ENCODE measurements at regions not wholly inside any gene's neighbourhood (a gene's known extent, or its start where the extent isn't known, plus 50 kb on each side); places are given as distances from the start of the nearest gene placed in this dataset.
A peak's percentile ranks its signal among the peaks of the same experiment; 100 is the strongest.

DNA sequence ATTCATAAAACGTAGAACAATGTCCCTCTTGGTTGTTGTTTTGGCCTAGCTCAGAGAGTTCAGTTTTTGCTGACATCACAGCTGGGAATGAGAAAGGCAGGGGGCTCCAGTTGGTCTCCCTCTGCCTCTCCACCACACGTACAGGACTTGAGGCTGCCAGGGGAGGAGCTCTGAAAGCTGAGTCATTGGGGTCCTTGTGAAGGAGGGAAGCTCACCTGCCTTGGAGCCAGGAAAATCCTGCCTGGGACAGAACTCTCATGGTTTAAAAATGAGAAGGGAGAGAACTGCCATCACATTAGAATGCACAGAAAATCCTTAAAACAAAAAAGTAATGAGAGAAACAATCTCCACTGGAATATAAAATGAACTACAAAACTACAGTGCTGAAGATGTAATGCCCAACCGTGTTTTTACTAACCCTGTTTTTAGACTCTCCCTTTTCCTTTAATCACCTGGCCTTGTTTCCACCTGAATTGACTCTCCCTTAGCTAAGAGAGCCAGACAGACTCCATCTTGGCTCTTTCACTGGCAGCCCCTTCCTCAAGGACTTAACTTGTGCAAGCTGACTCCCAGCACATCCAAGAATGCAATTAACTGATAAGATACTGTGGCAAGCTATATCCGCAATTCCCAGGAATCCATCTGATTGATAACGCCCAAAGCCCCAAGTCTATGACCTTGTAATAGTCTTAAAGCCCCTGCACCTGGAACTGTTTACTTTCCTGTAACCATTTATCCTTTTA, 58.6 kb upstream of the TARP start (continued):
- TF ChIP-seq, protein P1, sequence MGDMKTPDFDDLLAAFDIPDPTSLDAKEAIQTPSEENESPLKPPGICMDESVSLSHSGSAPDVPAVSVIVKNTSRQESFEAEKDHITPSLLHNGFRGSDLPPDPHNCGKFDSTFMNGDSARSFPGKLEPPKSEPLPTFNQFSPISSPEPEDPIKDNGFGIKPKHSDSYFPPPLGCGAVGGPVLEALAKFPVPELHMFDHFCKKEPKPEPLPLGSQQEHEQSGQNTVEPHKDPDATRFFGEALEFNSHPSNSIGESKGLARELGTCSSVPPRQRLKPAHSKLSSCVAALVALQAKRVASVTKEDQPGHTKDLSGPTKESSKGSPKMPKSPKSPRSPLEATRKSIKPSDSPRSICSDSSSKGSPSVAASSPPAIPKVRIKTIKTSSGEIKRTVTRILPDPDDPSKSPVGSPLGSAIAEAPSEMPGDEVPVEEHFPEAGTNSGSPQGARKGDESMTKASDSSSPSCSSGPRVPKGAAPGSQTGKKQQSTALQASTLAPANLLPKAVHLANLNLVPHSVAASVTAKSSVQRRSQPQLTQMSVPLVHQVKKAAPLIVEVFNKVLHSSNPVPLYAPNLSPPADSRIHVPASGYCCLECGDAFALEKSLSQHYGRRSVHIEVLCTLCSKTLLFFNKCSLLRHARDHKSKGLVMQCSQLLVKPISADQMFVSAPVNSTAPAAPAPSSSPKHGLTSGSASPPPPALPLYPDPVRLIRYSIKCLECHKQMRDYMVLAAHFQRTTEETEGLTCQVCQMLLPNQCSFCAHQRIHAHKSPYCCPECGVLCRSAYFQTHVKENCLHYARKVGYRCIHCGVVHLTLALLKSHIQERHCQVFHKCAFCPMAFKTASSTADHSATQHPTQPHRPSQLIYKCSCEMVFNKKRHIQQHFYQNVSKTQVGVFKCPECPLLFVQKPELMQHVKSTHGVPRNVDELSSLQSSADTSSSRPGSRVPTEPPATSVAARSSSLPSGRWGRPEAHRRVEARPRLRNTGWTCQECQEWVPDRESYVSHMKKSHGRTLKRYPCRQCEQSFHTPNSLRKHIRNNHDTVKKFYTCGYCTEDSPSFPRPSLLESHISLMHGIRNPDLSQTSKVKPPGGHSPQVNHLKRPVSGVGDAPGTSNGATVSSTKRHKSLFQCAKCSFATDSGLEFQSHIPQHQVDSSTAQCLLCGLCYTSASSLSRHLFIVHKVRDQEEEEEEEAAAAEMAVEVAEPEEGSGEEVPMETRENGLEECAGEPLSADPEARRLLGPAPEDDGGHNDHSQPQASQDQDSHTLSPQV (IDR thresholded peaks at IDR 0.05): peak; percentile 99
- peak; percentile 8; the same call in 1 of the 2 replicates for TF ChIP-seq ARID1B (IDR thresholded peaks at IDR 0.05)
- peak; percentile 77; the same call in 1 of the 2 replicates for TF ChIP-seq ZNF41 (CRISPR knock-in tag; conservative IDR thresholded peaks at IDR 0.05)
- peak; percentile 71 for TF ChIP-seq ZNF79 (CRISPR knock-in tag; IDR thresholded peaks at IDR 0.05; ENCODE audit: low read depth)
- TF ChIP-seq ZNF76 (CRISPR knock-in tag; IDR thresholded peaks at IDR 0.05; ENCODE audit: borderline replicate concordance): 0 out of 2 replicates have a peak, but pooled peaks have one; percentile 81
- TF ChIP-seq NFXL1 (CRISPR knock-in tag; IDR thresholded peaks at IDR 0.05): 0 out of 2 replicates have a peak, but pooled peaks have one; percentile 35
- TF ChIP-seq MAFK (IDR thresholded peaks at IDR 0.05; ENCODE audit: low read length): peak; percentile 40; the same call in 1 of the 2 replicates
- TF ChIP-seq, protein P2, sequence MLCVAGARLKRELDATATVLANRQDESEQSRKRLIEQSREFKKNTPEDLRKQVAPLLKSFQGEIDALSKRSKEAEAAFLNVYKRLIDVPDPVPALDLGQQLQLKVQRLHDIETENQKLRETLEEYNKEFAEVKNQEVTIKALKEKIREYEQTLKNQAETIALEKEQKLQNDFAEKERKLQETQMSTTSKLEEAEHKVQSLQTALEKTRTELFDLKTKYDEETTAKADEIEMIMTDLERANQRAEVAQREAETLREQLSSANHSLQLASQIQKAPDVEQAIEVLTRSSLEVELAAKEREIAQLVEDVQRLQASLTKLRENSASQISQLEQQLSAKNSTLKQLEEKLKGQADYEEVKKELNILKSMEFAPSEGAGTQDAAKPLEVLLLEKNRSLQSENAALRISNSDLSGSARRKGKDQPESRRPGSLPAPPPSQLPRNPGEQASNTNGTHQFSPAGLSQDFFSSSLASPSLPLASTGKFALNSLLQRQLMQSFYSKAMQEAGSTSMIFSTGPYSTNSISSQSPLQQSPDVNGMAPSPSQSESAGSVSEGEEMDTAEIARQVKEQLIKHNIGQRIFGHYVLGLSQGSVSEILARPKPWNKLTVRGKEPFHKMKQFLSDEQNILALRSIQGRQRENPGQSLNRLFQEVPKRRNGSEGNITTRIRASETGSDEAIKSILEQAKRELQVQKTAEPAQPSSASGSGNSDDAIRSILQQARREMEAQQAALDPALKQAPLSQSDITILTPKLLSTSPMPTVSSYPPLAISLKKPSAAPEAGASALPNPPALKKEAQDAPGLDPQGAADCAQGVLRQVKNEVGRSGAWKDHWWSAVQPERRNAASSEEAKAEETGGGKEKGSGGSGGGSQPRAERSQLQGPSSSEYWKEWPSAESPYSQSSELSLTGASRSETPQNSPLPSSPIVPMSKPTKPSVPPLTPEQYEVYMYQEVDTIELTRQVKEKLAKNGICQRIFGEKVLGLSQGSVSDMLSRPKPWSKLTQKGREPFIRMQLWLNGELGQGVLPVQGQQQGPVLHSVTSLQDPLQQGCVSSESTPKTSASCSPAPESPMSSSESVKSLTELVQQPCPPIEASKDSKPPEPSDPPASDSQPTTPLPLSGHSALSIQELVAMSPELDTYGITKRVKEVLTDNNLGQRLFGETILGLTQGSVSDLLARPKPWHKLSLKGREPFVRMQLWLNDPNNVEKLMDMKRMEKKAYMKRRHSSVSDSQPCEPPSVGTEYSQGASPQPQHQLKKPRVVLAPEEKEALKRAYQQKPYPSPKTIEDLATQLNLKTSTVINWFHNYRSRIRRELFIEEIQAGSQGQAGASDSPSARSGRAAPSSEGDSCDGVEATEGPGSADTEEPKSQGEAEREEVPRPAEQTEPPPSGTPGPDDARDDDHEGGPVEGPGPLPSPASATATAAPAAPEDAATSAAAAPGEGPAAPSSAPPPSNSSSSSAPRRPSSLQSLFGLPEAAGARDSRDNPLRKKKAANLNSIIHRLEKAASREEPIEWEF (CRISPR knock-in tag; IDR thresholded peaks at IDR 0.05): 0 out of 2 replicates have a peak, but pooled peaks have one; percentile 61
- TF ChIP-seq, protein P3, sequence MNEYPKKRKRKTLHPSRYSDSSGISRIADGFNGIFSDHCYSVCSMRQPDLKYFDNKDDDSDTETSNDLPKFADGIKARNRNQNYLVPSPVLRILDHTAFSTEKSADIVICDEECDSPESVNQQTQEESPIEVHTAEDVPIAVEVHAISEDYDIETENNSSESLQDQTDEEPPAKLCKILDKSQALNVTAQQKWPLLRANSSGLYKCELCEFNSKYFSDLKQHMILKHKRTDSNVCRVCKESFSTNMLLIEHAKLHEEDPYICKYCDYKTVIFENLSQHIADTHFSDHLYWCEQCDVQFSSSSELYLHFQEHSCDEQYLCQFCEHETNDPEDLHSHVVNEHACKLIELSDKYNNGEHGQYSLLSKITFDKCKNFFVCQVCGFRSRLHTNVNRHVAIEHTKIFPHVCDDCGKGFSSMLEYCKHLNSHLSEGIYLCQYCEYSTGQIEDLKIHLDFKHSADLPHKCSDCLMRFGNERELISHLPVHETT (CRISPR knock-in tag; conservative IDR thresholded peaks at IDR 0.05 in 1 of 2, IDR thresholded peaks at IDR 0.05 in 1 of 2): peak in 1 of 2 experiments; percentile 29; a peak in 1 of 4 replicates
- TF ChIP-seq, protein P4, sequence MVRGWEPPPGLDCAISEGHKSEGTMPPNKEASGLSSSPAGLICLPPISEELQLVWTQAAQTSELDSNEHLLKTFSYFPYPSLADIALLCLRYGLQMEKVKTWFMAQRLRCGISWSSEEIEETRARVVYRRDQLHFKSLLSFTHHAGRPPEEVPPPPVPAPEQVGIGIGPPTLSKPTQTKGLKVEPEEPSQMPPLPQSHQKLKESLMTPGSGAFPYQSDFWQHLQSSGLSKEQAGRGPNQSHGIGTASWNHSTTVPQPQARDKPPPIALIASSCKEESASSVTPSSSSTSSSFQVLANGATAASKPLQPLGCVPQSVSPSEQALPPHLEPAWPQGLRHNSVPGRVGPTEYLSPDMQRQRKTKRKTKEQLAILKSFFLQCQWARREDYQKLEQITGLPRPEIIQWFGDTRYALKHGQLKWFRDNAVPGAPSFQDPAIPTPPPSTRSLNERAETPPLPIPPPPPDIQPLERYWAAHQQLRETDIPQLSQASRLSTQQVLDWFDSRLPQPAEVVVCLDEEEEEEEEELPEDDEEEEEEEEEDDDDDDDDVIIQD (CRISPR knock-in tag; IDR thresholded peaks at IDR 0.05): 0 out of 2 replicates have a peak, but pooled peaks have one; percentile 69
- peak in 1 of 2 experiments; percentile 84; a peak in 2 of 4 replicates for TF ChIP-seq TEAD1 (CRISPR knock-in tag; IDR thresholded peaks at IDR 0.05)
- TF ChIP-seq, protein P5, sequence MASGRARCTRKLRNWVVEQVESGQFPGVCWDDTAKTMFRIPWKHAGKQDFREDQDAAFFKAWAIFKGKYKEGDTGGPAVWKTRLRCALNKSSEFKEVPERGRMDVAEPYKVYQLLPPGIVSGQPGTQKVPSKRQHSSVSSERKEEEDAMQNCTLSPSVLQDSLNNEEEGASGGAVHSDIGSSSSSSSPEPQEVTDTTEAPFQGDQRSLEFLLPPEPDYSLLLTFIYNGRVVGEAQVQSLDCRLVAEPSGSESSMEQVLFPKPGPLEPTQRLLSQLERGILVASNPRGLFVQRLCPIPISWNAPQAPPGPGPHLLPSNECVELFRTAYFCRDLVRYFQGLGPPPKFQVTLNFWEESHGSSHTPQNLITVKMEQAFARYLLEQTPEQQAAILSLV (tag; IDR thresholded peaks at IDR 0.05): peak; percentile 89
